ENCODE measurements at regions not wholly inside any gene's neighbourhood (a gene's known extent, or its start where the extent isn't known, plus 50 kb on each side); places are given as distances from the start of the nearest gene placed in this dataset.

DNA sequence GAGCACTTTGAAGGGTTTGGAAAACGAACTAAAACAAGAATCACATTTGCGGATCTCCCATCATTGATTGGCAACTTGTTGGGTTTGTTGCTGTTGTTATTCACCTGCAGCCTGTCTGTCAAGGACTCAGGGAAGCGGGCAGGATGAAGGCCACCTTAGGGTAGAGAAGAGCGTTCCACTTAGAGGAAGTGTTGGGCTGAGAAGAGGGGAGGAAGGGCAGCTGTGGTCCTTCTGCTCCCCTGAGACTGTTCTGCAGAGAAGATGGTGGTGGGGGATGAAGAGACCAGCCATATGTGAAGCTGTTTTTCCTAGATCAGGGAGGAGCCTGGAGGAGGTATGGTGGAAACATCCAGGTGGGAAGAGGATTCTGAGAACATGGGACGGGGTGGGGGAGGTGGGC lies 70.6 kb upstream of the CPEB4 start:
- TF ChIP-seq, protein P1, sequence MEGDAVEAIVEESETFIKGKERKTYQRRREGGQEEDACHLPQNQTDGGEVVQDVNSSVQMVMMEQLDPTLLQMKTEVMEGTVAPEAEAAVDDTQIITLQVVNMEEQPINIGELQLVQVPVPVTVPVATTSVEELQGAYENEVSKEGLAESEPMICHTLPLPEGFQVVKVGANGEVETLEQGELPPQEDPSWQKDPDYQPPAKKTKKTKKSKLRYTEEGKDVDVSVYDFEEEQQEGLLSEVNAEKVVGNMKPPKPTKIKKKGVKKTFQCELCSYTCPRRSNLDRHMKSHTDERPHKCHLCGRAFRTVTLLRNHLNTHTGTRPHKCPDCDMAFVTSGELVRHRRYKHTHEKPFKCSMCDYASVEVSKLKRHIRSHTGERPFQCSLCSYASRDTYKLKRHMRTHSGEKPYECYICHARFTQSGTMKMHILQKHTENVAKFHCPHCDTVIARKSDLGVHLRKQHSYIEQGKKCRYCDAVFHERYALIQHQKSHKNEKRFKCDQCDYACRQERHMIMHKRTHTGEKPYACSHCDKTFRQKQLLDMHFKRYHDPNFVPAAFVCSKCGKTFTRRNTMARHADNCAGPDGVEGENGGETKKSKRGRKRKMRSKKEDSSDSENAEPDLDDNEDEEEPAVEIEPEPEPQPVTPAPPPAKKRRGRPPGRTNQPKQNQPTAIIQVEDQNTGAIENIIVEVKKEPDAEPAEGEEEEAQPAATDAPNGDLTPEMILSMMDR (conservative IDR thresholded peaks at IDR 0.05), result no peak
- H3K14ac ChIP-seq (ENCODE audit: insufficient read depth, low read length), result no peak overlapping the region
- H2AFZ ChIP-seq (ENCODE audit: low read length), result no peak overlapping the region
- H3K27me3 ChIP-seq (ENCODE audit: insufficient read depth, low read length), result no peaks in the 10 kb centered on the region
- Mint-ChIP-seq H3K4me3 (no peak overlapping the region), H3K9me3 (peaks cover 0 to 6% of the 10 kb centered on the region in 2 experiments; a peak in 2 of 5 replicates), H3K36me3 (ENCODE audit: insufficient read depth in 1 of 3, low read depth in 3 of 3) (peaks cover 0 to 13% (median 0%) of the 10 kb centered on the region in 3 experiments; a peak in 3 of 7 replicates), H3K4me1 (peaks cover 18 to 26% of the 10 kb centered on the region in 2 experiments), H3K27me3 (ENCODE audit: low read depth) (no peaks in the 10 kb centered on the region; the same call in 1 of the 2 replicates), H3K27ac (peak overlapping the region in 1 of 3 experiments; percentile 0; a peak in 1 of 7 replicates)
- H3K27ac ChIP-seq (ENCODE audit: insufficient read length, low read depth, low read length), result no peak overlapping the region
- peaks cover 5% of the 10 kb centered on the region; the same call in 1 of the 2 replicates for H3K4me1 ChIP-seq (ENCODE audit: insufficient read depth, low read length)
- no peak overlapping the region for H3T11ph ChIP-seq (ENCODE audit: low read length)
- H4K5ac ChIP-seq (ENCODE audit: insufficient read length, low read depth, low read length), result no peak overlapping the region
- H3K23ac ChIP-seq (ENCODE audit: insufficient read length, low read depth, low read length), result no peak overlapping the region
- no CpG with 5 or more reads among the region's 5 CpGs for WGBS (ENCODE audit: extremely low coverage, insufficient read length, low lambda C conversion rate)
- H4K20me1 ChIP-seq (ENCODE audit: control insufficient read depth, insufficient read depth, insufficient read length), result no peaks in the 10 kb centered on the region
- no peak overlapping the region for H2AK5ac ChIP-seq (ENCODE audit: insufficient read length, low read length)
- H3K4ac ChIP-seq (ENCODE audit: low read depth, low read length), result no peak overlapping the region
- no peak overlapping the region for H2BK120ac ChIP-seq (ENCODE audit: low read depth, low read length, poor library complexity, severe bottlenecking)
- no peaks in the 10 kb centered on the region for H3K23me2 ChIP-seq (ENCODE audit: insufficient read length, low read depth, low read length, poor library complexity, severe bottlenecking)
- no peak overlapping the region for H4K91ac ChIP-seq (ENCODE audit: insufficient read length, low read depth, low read length)
- H2BK20ac ChIP-seq (ENCODE audit: low read depth, low read length, poor library complexity, severe bottlenecking), result no peak overlapping the region
- H3K9me3 ChIP-seq (ENCODE audit: control insufficient read depth, low read depth, low read length), result no peaks in the 10 kb centered on the region
- no peak for DNase-seq
- H2BK12ac ChIP-seq (ENCODE audit: insufficient read length, low read depth, low read length), result no peak overlapping the region
- no peak overlapping the region for H3K4me2 ChIP-seq (ENCODE audit: insufficient read depth, insufficient read length, low read length)
- H3K9ac ChIP-seq (ENCODE audit: extremely low read depth, insufficient read length, low read length), result no peak overlapping the region
- no peak overlapping the region for H4K8ac ChIP-seq (replicated peaks; ENCODE audit: insufficient read length, low read depth, low read length)
- H2BK15ac ChIP-seq (ENCODE audit: low read depth, low read length), result no peak overlapping the region
- H3K79me2 ChIP-seq (ENCODE audit: insufficient read depth, low read length), result no peaks in the 10 kb centered on the region
- H3K18ac ChIP-seq (ENCODE audit: insufficient read length, low read depth, low read length), result no peak overlapping the region
- no peaks in the 10 kb centered on the region for H3K79me1 ChIP-seq (ENCODE audit: insufficient read depth, low read depth, low read length, poor library complexity, severe bottlenecking)
- H3K56ac ChIP-seq (ENCODE audit: insufficient read length, low read depth, low read length), result no peak overlapping the region
- H2BK5ac ChIP-seq (ENCODE audit: insufficient read length, low read length), result no peak overlapping the region

All from H9 (cell line).